HG02610 (cell line): ENCODE measurements at regions not wholly inside any gene's neighbourhood (a gene's known extent, or its start where the extent isn't known, plus 50 kb on each side); places are given as distances from the start of the nearest gene placed in this dataset.

Experiments used
- ATAC-seq: cut with Tn5 transposase; IDR thresholded peaks from one replicate; pipeline ENCODE4 v1.9.1; 2021; ENCODE audit warnings: mild to moderate bottlenecking, moderate library complexity; ENCODE audit not compliant: unreplicated experiment

GRCh38 chr11:37704791-37705190 lies 1106.8 kb upstream of the RAG2 start:
- ATAC-seq: no peak

GRCh38 chr11:37699644-37700043 lies 1101.6 kb upstream of the RAG2 start:
- no peak for ATAC-seq

- no peak for ATAC-seq
These were observed 1097.2 kb upstream of the RAG2 start for GRCh38 chr11:37695283-37695682.

- ATAC-seq: no peak
These were observed 1091.9 kb upstream of the RAG2 start for GRCh38 chr11:37689951-37690350.

GRCh38 chr11:37688456-37688855 lies 1090.4 kb upstream of the RAG2 start:
- ATAC-seq: no peak

- no peak for ATAC-seq
These were observed 1089.1 kb upstream of the RAG2 start for GRCh38 chr11:37687130-37687529.

- ATAC-seq: no peak
These were observed 1073.3 kb upstream of the RAG2 start for GRCh38 chr11:37671321-37671720.

- ATAC-seq: no peak
These were observed 1068.9 kb upstream of the RAG2 start for GRCh38 chr11:37666960-37667359.

GRCh38 chr11:37657645-37658044 lies 1059.6 kb upstream of the RAG2 start:
- ATAC-seq: no peak

GRCh38 chr11:37647767-37648166 lies 1049.7 kb upstream of the RAG2 start:
- no peak for ATAC-seq

GRCh38 chr11:37643968-37644367 lies 1045.9 kb upstream of the RAG2 start:
- no peak for ATAC-seq

- ATAC-seq: no peak
These were observed 1044.3 kb upstream of the RAG2 start for GRCh38 chr11:37642296-37642695.

- ATAC-seq: no peak
These were observed 1034.7 kb upstream of the RAG2 start for GRCh38 chr11:37632748-37633147.

- no peak for ATAC-seq
These were observed 1032.8 kb upstream of the RAG2 start for GRCh38 chr11:37630866-37631265.

- peak; percentile 80 for ATAC-seq
These were observed 1025.7 kb upstream of the RAG2 start for GRCh38 chr11:37623778-37624177.

- no peak for ATAC-seq
These were observed 1023.6 kb upstream of the RAG2 start for GRCh38 chr11:37621662-37622061.

- no peak for ATAC-seq
These were observed 1018.3 kb upstream of the RAG2 start for GRCh38 chr11:37616291-37616690.

GRCh38 chr11:37613031-37613430 lies 1015.0 kb upstream of the RAG2 start:
- no peak for ATAC-seq

- no peak for ATAC-seq
These were observed 1014.1 kb upstream of the RAG2 start for GRCh38 chr11:37612146-37612545.

- ATAC-seq: no peak
These were observed 1007.2 kb upstream of the RAG2 start for GRCh38 chr11:37605229-37605628.

- no peak for ATAC-seq
These were observed 1000.3 kb upstream of the RAG2 start for GRCh38 chr11:37598381-37598780.

GRCh38 chr11:37597776-37598175 lies 999.7 kb upstream of the RAG2 start:
- no peak for ATAC-seq

- no peak for ATAC-seq
These were observed 997.8 kb upstream of the RAG2 start for GRCh38 chr11:37595845-37596244.

GRCh38 chr11:37574361-37574760 lies 976.3 kb upstream of the RAG2 start:
- no peak for ATAC-seq
